ENCODE measurements at regions not wholly inside any gene's neighbourhood (a gene's known extent, or its start where the extent isn't known, plus 50 kb on each side); places are given as distances from the start of the nearest gene placed in this dataset.

GRCh38 chr2:22283436-22283835 lies 1101.5 kb upstream of the KLHL29 start:
- H3K4me3 ChIP-seq (ENCODE audit: low read length): no peak overlapping the region
- no peak for DNase-seq (ENCODE audit: low read depth)
- no peak for TF ChIP-seq CTCF (conservative IDR thresholded peaks at IDR 0.05; ENCODE audit: low read depth, low read length)

- no peak for DNase-seq (ENCODE audit: low read depth)
- no peak overlapping the region for H3K4me3 ChIP-seq (ENCODE audit: low read length)
- TF ChIP-seq CTCF (conservative IDR thresholded peaks at IDR 0.05; ENCODE audit: low read depth, low read length): no peak
Observed at GRCh38 chr2:22290302-22290701, 1094.7 kb upstream of the KLHL29 start.

- no peak overlapping the region for H3K4me3 ChIP-seq (ENCODE audit: low read length)
- DNase-seq (ENCODE audit: low read depth): no peak
- TF ChIP-seq CTCF (conservative IDR thresholded peaks at IDR 0.05; ENCODE audit: low read depth, low read length): no peak
Observed at GRCh38 chr2:22290909-22291473, 1094.0 kb upstream of the KLHL29 start.

GRCh38 chr2:22301228-22301627 lies 1083.8 kb upstream of the KLHL29 start:
- H3K4me3 ChIP-seq (ENCODE audit: low read length): no peak overlapping the region
- no peak for DNase-seq (ENCODE audit: low read depth)
- no peak for TF ChIP-seq CTCF (conservative IDR thresholded peaks at IDR 0.05; ENCODE audit: low read depth, low read length)

DNA sequence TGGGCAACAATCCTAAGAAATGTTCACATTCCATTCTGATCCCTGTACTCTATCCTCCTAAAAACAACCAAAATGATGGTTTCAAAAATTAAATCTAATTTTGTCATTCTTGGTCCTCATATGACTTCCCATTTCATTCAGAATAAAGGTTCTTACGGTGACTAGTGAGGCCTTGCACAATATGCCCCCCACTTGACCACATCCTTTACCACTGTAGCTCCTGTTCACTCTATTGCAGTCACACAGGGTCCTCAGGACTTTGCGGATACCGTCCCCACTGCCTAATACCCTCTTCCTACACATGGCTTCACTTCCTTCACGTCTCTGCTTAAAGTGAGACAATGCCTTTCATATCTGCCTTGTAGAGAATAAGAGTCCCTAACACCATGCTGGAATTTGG lies 1058.7 kb upstream of the KLHL29 start:
- H3K4me3 ChIP-seq (ENCODE audit: low read length): no peak overlapping the region
- TF ChIP-seq CTCF (conservative IDR thresholded peaks at IDR 0.05; ENCODE audit: low read depth, low read length): no peak
- DNase-seq (ENCODE audit: low read depth): no peak

GRCh38 chr2:22329211-22330154 lies 1055.5 kb upstream of the KLHL29 start:
- no peak for TF ChIP-seq CTCF (conservative IDR thresholded peaks at IDR 0.05; ENCODE audit: low read depth, low read length)
- H3K4me3 ChIP-seq (ENCODE audit: low read length): no peak overlapping the region
- DNase-seq (ENCODE audit: low read depth): no peak

DNA sequence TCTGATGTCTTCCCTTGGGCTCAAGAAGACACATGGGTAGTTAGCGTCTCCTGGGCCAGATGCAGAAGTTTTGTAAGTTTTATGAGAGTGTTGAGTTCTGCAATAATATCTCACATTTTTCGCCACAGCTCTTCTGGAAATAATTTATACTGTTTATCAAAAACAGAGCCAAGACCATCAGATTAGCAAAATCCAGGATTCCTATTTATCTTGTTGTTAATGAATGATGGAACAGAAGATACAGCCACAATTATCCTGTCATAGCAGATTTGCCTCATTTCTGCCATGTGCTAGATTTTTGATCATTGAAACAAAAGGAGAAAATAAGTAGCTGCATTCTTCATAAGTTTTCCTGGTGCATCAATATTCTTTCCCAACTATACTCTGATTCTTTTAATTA lies 1048.6 kb upstream of the KLHL29 start:
- no peak for TF ChIP-seq CTCF (conservative IDR thresholded peaks at IDR 0.05; ENCODE audit: low read depth, low read length)
- DNase-seq (ENCODE audit: low read depth): no peak
- H3K4me3 ChIP-seq (ENCODE audit: low read length): no peak overlapping the region

All from retinal pigment epithelial cell (primary cell).